SIG-M5 treated with dmso at 0.1 percent for 504 hours (cell line): ENCODE measurements at regions not wholly inside any gene's neighbourhood (a gene's known extent, or its start where the extent isn't known, plus 50 kb on each side); places are given as distances from the start of the nearest gene placed in this dataset.

ENCODE experiments used
- DNase-seq: peaks from one replicate; lab custom pipeline; 2025; ENCODE audit not compliant: unreplicated experiment; lab: John Stamatoyannopoulos, UW

DNA sequence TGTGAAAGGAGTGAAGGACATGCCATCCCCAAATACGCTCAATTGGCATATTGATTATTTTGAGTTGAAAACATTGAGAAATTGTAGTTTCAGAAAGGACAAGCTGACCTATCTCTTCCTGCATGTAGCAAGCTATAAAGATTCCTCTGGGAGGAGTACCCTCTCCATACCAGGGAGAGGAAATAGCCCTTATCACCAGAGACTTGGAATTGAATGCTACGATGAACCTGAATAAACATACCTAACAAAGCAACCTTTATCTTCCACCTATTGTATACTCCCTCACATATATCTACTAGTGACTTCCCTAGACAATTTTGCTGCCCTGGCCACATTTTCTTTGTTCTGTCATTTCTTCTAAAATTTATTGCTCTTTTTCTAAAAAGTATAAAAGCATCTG lies 150.2 kb upstream of the EEPD1 start:
- DNase-seq, result no peak

DNA sequence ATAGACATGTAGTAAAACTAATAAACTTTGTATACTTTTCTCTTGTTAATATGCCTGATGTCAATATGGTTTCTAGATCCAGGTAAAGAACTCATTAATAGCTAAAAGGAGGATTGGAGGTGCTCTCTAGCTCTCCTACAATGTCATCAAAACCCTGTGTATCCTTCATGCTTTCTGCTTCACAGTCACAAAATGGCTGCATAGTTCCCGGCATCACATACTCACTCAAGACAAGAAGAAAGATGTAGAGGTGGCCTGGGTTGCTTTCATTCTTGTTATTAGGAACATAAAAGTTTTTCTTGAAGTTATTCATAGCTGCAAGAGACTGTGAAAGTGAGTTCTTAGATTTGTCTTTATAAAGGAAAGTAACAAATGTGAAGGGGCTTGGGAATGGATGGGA lies 149.7 kb upstream of the EEPD1 start:
- no peak for DNase-seq

DNA sequence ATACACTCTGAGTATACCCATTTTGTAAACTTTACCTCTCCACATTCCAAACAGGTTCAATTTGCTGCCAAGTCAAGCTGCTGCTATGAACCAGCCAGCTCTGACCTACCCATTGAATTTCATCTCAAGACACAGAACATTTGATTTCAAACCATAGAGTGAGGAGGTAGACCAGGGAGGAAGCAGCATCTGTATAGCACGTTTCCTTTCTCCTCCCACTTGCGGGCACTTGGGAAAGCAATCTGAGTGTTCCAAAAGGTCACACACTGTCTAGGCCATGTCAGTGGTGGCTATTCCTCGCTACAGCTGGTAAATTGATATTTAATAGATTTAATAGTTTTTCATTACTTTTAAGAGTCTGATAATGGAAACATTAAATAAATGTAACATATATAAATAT lies 147.8 kb upstream of the EEPD1 start:
- no peak for DNase-seq

DNA sequence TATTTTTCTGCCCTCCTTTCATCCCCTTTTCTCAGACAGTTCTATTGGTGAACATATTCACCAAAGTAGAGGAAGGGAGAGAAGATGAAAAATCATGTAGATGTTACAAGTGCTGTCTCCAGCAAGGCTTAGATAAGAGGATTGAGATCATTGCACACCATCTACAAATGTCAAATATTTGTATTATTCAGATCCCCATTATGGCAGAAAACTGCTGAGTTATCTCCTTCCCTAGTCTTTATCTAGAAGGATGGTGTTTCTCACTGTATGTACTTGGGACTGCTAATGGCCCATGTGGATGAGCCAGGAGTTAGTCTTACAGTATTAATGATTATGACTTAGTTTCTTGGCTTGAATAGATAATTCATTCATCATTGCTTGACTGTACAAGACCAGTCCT lies 147.2 kb upstream of the EEPD1 start:
- DNase-seq, result no peak

DNA sequence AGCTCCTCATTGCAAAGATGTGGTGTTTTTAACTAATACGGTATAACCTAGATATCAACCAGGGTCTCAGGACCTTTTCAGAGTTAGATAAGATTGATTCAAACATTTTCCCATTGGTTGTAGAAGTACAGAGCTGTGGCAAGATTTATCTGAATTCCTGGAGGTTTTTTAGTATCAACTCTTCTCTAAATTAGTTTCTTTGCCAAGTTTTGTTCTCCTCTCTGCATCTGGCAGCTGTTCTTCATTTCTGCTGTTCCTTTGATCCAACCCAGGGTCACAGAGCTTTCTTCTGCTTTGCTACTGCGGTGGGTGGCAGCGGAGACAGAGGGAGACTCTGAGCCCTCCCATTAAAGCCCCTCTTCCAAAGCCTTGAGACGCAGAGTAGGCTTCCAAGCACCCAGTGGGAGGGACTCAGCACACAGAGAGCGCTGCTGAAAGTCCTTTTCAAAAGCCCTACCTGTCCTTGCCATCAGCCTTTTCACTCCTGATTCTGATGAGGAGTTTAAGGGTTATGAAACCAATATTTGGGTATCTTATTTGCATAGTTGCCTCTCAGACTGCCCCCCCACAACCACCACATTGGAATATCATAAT lies 146.3 kb upstream of the EEPD1 start:
- no peak for DNase-seq

GRCh38 chr7:36010656-36011587 lies 142.1 kb upstream of the EEPD1 start:
- DNase-seq, result no peak

- DNase-seq, result no peak
These were observed 141.5 kb upstream of the EEPD1 start for GRCh38 chr7:36011588-36011965.

- no peak for DNase-seq
These were observed 139.6 kb upstream of the EEPD1 start for GRCh38 chr7:36013246-36014014.

- DNase-seq, result no peak
These were observed 138.1 kb upstream of the EEPD1 start for GRCh38 chr7:36014961-36015360.

DNA sequence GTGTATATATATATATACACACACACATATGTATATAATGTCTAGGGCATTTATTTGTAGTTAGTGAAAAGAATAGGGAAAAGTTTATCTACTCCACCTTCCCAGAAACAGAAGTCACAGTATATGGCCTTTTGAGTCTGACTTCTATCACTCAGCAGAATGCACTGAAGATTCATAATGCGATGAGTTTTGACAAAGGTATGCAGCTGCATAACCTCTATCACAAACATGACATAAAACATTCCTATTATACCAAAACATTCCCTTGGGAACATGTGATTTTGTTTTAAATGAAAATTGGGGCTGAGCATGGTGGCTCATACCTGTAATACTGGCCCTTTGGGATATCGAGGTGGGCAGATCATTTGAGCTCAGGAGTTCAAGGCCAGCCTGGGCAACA lies 137.3 kb upstream of the EEPD1 start:
- no peak for DNase-seq

DNA sequence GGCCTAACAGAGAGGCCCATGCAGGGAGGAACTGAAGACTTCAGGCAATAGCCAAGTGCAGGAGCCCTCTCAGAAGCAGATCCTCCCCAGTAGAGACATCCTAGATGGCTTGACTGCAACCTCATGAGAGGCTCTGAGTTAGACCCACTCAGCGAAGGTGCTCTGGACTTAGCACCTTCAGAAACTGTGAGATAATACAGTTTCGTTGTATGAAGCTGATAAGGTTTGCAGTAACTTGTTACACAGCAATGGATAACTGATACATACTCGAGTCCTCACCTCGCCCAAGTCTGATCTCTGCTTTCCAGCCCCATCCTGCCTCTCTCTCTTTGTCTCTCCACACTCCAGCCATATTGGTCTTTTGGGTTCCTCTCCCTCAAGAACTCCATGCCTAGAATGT lies 136.4 kb upstream of the EEPD1 start:
- no peak for DNase-seq

DNA sequence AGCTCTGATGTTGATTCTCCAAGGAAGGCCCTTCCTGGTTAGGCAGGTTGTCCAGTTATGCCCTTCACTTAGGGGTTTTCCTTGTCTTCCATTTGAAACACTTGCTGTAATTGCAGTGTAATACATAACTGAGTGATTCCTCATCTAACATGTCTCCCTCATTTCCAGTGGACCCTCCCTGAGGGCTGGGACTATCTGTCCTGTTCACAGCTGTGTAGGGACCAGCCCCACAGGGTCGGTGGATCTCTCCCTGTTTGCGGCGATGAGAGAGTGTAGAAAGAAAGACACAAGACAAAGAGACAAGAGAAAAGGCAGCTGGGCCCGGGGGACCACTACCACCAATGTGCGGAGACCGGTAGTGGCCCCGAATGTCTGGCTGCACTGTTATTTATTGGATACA lies 135.9 kb upstream of the EEPD1 start:
- no peak for DNase-seq

DNA sequence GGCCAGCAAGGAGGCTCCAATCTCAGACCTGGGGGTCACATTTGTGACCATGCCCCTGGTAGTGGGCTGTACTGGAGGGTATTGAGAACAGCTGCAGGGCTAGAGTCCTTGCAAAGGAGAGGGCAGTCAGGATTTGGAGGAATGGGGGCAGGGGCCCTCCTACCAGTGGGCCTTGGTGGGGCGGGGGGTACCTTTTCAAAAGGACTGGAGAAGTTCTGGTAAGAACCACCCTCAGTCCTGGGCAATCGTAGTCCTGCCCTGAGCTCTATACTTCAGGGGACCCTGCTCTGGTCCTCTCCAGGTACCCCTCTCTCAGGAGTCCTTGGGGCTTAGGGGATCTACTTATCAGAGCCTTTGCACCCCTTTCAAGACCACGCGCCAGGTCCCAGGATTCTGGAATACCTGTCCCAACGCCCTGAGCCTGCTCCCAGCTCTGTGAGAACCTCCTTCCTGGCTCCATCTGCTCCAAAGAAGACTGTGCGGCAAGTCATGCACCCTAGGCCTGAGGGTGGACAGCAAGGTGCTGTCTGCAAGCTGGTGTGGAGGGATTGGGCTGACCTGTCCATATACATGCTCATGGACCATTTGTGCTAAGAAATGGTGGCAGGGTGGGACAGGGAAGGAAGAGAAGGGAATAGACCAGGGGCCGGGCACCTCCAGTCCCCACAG lies 134.1 kb upstream of the EEPD1 start:
- DNase-seq, result no peak

- DNase-seq, result no peak
These were observed 133.5 kb upstream of the EEPD1 start for GRCh38 chr7:36019538-36019937.

- DNase-seq, result no peak
These were observed 133.1 kb upstream of the EEPD1 start for GRCh38 chr7:36019980-36020379.

DNA sequence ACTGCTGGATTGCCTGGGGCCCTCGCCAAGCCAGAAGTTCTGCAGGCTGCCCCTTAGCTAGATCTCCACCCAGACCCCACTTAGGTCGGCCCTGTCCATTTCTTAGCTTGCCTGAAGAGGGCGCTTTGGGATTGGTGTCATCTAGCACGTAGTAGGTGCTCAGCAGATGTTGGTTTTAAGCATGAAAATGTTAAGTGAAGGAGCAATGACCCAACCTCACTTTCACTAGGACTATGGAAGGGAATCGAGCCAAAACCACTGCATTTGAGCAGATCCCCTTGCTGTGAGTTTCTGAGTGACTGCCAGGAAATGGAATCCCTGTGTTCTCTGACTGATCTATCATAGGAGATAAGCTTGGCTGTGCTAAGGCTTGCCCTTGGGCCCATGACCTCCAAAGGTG lies 131.7 kb upstream of the EEPD1 start:
- no peak for DNase-seq

- no peak for DNase-seq
These were observed 131.0 kb upstream of the EEPD1 start for GRCh38 chr7:36021917-36022550.

DNA sequence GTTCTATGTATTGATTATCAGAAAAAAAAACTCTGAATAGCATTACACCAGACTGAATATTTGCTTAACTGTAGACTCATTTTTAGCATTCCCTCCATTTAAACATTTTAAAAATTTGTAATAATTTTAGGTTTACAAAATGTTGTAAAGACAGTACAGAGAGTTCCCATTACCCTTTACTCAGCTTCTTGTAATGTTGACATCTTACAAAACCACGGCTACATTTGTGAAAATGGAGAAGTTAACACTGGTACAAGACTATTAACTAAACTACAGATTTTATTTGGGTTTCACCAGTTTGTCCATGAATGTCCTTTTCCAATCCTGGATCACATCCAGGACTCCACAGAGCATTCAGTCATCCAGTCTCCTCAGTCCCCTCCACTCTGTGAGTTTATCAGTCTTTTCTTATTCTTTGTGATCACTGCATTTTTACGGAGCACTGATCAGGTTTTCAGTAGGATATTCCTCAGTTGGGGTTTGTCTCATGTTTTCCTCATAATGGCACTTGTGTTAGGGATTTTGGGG lies 130.0 kb upstream of the EEPD1 start:
- peak; percentile 7 for DNase-seq

DNA sequence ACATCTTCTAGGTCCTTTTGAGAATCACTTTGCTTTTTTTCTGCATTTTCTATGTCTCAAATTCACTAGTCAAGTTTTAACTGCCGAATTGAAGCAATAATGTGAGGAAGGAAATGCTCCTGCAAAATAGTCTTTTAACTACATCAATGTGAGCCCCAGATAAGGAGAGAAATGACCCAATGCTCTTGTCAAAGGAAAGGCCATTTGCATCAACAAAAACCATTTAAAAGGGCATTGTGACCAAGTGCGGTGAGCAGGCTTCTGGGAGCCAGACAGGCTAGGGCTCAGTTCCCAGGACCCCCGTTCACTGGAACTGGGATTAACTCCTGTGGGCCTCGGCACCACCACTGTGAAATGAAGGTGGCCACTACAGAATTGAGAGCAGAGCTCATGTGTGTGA lies 127.9 kb upstream of the EEPD1 start:
- no peak for DNase-seq

DNA sequence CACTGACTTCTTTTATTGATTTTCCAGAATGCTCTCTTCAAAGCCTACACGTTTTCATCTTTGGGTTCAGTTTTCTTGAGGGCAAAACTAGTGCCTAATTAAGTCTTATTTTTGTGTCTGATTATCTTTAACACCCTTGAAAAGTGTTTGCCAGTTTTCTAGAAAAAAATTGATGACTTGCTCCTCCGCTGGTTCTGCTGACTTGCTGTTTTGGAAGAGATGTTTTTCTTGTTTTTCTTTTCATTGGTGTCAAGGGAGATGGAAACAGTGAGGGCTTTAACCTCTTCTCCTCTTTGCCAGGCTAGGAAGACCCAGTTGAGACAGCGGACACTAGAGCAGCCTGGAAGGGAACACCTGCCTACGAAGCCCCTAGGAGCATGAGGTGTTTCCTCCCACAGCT lies 123.7 kb upstream of the EEPD1 start:
- no peak for DNase-seq
